ENCODE measurements at regions not wholly inside any gene's neighbourhood (a gene's known extent, or its start where the extent isn't known, plus 50 kb on each side); places are given as distances from the start of the nearest gene placed in this dataset.
A peak's percentile ranks its signal among the peaks of the same experiment; 100 is the strongest.

- H3K27ac ChIP-seq (ENCODE audit: low read depth, low read length): no peak overlapping the region
- no peak overlapping the region for H3K9ac ChIP-seq (ENCODE audit: extremely low read depth, low read length, poor library complexity, severe bottlenecking)
- H3K9me3 ChIP-seq (ENCODE audit: control insufficient read depth, low read length): peaks cover 14% of the 10 kb centered on the region
- no peaks in the 10 kb centered on the region for H3K36me3 ChIP-seq (ENCODE audit: control insufficient read depth, insufficient read depth, low read length)
- 91% methylated on average over 13 to 18 of the region's 18 CpGs for WGBS, 2 experiments (ENCODE audit: insufficient coverage in 1 of 2, insufficient read length in 1 of 2)
- H3K27ac Mint-ChIP-seq: no peak overlapping the region
- H3K4me1 ChIP-seq (ENCODE audit: control insufficient read depth, insufficient read depth, low read length): peaks cover 12% of the 10 kb centered on the region
- peaks cover 15% of the 10 kb centered on the region for H3K9me3 Mint-ChIP-seq
- no peaks in the 10 kb centered on the region for H3K27me3 ChIP-seq (ENCODE audit: control insufficient read depth, insufficient read depth, low read length, poor library complexity, severe bottlenecking)
- no peak overlapping the region for H3K4me3 Mint-ChIP-seq
- H3K4me1 Mint-ChIP-seq: peaks cover 18% of the 10 kb centered on the region
- TF ChIP-seq, protein P1, sequence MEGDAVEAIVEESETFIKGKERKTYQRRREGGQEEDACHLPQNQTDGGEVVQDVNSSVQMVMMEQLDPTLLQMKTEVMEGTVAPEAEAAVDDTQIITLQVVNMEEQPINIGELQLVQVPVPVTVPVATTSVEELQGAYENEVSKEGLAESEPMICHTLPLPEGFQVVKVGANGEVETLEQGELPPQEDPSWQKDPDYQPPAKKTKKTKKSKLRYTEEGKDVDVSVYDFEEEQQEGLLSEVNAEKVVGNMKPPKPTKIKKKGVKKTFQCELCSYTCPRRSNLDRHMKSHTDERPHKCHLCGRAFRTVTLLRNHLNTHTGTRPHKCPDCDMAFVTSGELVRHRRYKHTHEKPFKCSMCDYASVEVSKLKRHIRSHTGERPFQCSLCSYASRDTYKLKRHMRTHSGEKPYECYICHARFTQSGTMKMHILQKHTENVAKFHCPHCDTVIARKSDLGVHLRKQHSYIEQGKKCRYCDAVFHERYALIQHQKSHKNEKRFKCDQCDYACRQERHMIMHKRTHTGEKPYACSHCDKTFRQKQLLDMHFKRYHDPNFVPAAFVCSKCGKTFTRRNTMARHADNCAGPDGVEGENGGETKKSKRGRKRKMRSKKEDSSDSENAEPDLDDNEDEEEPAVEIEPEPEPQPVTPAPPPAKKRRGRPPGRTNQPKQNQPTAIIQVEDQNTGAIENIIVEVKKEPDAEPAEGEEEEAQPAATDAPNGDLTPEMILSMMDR (conservative IDR thresholded peaks at IDR 0.05): no peak
- peaks cover 33% of the 10 kb centered on the region for H3K27me3 Mint-ChIP-seq (ENCODE audit: insufficient read depth)
- DNase-seq: no peak
- no peak overlapping the region for H3K4me3 ChIP-seq (ENCODE audit: low read length)
- no peaks in the 10 kb centered on the region for H3K36me3 Mint-ChIP-seq (ENCODE audit: low read depth)
These were observed 265.5 kb downstream of the C16orf95 start for GRCh38 chr16:87051526-87052320.

DNA sequence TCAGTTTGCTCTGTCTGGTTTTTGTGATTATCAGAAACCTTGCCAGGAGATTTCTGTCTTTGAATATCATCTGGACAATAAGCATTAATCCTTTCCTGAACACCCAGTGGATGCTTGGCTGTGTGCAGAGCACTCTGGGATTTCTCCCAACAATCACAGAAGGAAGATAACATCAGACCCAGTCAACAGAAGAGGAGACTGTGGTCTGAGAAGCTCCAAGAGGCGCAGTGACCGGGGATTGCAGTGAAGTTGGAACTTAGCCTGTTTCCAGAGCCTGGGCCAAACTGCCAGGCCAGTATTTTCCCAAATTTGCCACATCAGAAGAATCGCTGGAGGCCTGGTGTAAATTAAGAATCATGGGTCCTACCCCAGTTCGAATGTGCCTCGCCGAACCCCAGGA lies 264.7 kb downstream of the C16orf95 start:
- peaks cover 14% of the 10 kb centered on the region for H3K9me3 ChIP-seq (ENCODE audit: control insufficient read depth, low read length)
- H3K4me1 Mint-ChIP-seq: peaks cover 11% of the 10 kb centered on the region
- no peaks in the 10 kb centered on the region for H3K36me3 Mint-ChIP-seq (ENCODE audit: low read depth)
- H3K4me1 ChIP-seq (ENCODE audit: control insufficient read depth, insufficient read depth, low read length): peaks cover 9% of the 10 kb centered on the region
- H3K27ac ChIP-seq (ENCODE audit: low read depth, low read length): no peak overlapping the region
- TF ChIP-seq, protein P1 (conservative IDR thresholded peaks at IDR 0.05): no peak
- 77 to 83% methylated on average over 2 to 6 of the region's 6 CpGs for WGBS, 2 experiments (ENCODE audit: insufficient coverage in 1 of 2, insufficient read length in 1 of 2)
- H3K4me3 ChIP-seq (ENCODE audit: low read length): no peak overlapping the region
- no peaks in the 10 kb centered on the region for H3K36me3 ChIP-seq (ENCODE audit: control insufficient read depth, insufficient read depth, low read length)
- no peak overlapping the region for H3K27ac Mint-ChIP-seq
- no peak overlapping the region for H3K4me3 Mint-ChIP-seq
- peaks cover 15% of the 10 kb centered on the region for H3K9me3 Mint-ChIP-seq
- H3K27me3 Mint-ChIP-seq (ENCODE audit: insufficient read depth): peaks cover 33% of the 10 kb centered on the region
- no peak overlapping the region for H3K9ac ChIP-seq (ENCODE audit: extremely low read depth, low read length, poor library complexity, severe bottlenecking)
- no peak for DNase-seq
- H3K27me3 ChIP-seq (ENCODE audit: control insufficient read depth, insufficient read depth, low read length, poor library complexity, severe bottlenecking): no peaks in the 10 kb centered on the region

GRCh38 chr16:87053016-87053982 lies 263.9 kb downstream of the C16orf95 start:
- H3K9me3 Mint-ChIP-seq: peaks cover 15% of the 10 kb centered on the region
- no peak overlapping the region for H3K27ac Mint-ChIP-seq
- TF ChIP-seq, protein P1 (conservative IDR thresholded peaks at IDR 0.05): peak; percentile 72
- H3K4me3 Mint-ChIP-seq: peak overlapping the region; percentile 30
- no peaks in the 10 kb centered on the region for H3K36me3 Mint-ChIP-seq (ENCODE audit: low read depth)
- Histone ChIP-seq H3K36me3 (ENCODE audit: control insufficient read depth, insufficient read depth, low read length) (no peaks in the 10 kb centered on the region), H3K4me3 (ENCODE audit: low read length) (no peak overlapping the region), H3K9ac (ENCODE audit: extremely low read depth, low read length, poor library complexity, severe bottlenecking) (no peak overlapping the region), H3K27ac (ENCODE audit: low read depth, low read length) (no peak overlapping the region), H3K4me1 (ENCODE audit: control insufficient read depth, insufficient read depth, low read length) (peaks cover 3% of the 10 kb centered on the region), H3K27me3 (ENCODE audit: control insufficient read depth, insufficient read depth, low read length, poor library complexity, severe bottlenecking) (no peaks in the 10 kb centered on the region), H3K9me3 (ENCODE audit: control insufficient read depth, low read length) (peaks cover 14% of the 10 kb centered on the region)
- 60 to 64% methylated on average over 25 to 32 of the region's 39 CpGs for WGBS, 2 experiments (ENCODE audit: insufficient coverage in 1 of 2, insufficient read length in 1 of 2)
- H3K4me1 Mint-ChIP-seq: peaks cover 4% of the 10 kb centered on the region
- peaks cover 33% of the 10 kb centered on the region for H3K27me3 Mint-ChIP-seq (ENCODE audit: insufficient read depth)
- DNase-seq: peak; percentile 87

Measured in endodermal cell (in vitro differentiated cells).